HepG2 (cell line): ENCODE measurements at regions not wholly inside any gene's neighbourhood (a gene's known extent, or its start where the extent isn't known, plus 50 kb on each side); places are given as distances from the start of the nearest gene placed in this dataset.

ENCODE experiments used
- ATF1 ChIP-seq: IDR thresholded peaks from 2 replicates; pipeline ENCODE4 v1.6.1; 2016; ENCODE audit warnings: mild to moderate bottlenecking, control low read depth
- BRCA1 ChIP-seq: sonication (generic); formaldehyde crosslinking; IDR thresholded peaks from 2 replicates; pipeline ENCODE4 v1.4.0; 2020; ENCODE audit warnings: missing genetic modification reagents
- FIP1L1 ChIP-seq: fragments of 200-400 bp; formaldehyde crosslinking; IDR thresholded peaks from 2 replicates; pipeline ENCODE4 v1.6.1; 2018; ENCODE audit warnings: low read depth, mild to moderate bottlenecking, low read length, moderate library complexity, borderline replicate concordance; ENCODE audit not compliant: insufficient read depth
- HDAC1 ChIP-seq: sonication (generic); formaldehyde crosslinking; IDR thresholded peaks from 2 replicates; pipeline ENCODE4 v1.5.1; 2020; ENCODE audit warnings: mild to moderate bottlenecking, missing genetic modification reagents
- MAZ ChIP-seq, 2 experiments: sonication (generic) in 1 of 2; formaldehyde crosslinking in 1 of 2; IDR thresholded peaks; 2 replicates each; pipeline versions ENCODE4 v1.5.0 to v1.6.1; 2012 to 2020; ENCODE audit warnings: low read depth in 2 of 2, mild to moderate bottlenecking in 2 of 2, borderline replicate concordance in 1 of 2, improper control_type of control experiment in 1 of 2, low read length in 1 of 2, missing genetic modification reagents in 1 of 2, moderate library complexity in 1 of 2
- MIER3 ChIP-seq: IDR thresholded peaks from 2 replicates; pipeline ENCODE4 v1.6.1; 2016; ENCODE audit warnings: missing compliant biosample characterization, borderline replicate concordance
- RXRA ChIP-seq: sonication (generic); formaldehyde crosslinking; IDR thresholded peaks from 2 replicates; pipeline ENCODE4 v1.5.1; 2020; ENCODE audit warnings: missing genetic modification reagents
- ZFP37 ChIP-seq: sonication (generic); formaldehyde crosslinking; IDR thresholded peaks from 2 replicates; pipeline ENCODE4 v1.4.0; 2020; ENCODE audit warnings: missing genetic modification reagents, borderline replicate concordance
- ZNF253 ChIP-seq: sonication (generic); formaldehyde crosslinking; IDR thresholded peaks from 2 replicates; pipeline ENCODE4 v1.8.0; 2022; ENCODE audit warnings: mild to moderate bottlenecking, missing genetic modification reagents, borderline replicate concordance
- ZNF605 ChIP-seq: sonication (generic); formaldehyde crosslinking; IDR thresholded peaks from 2 replicates; pipeline ENCODE4 v1.8.0; 2022; ENCODE audit warnings: mild to moderate bottlenecking, missing genetic modification reagents
- ZNF781 ChIP-seq: sonication (generic); formaldehyde crosslinking; IDR thresholded peaks from 2 replicates; pipeline ENCODE4 v1.5.1; 2020; ENCODE audit warnings: borderline replicate concordance, mild to moderate bottlenecking, missing genetic modification reagents; ENCODE audit errors: not compliant biosample characterization
- TF ChIP-seq, protein P1 (sequence below): sonication (generic); formaldehyde crosslinking; IDR thresholded peaks from 2 replicates; pipeline ENCODE4 v1.5.0; 2020; ENCODE audit warnings: mild to moderate bottlenecking, missing genetic modification reagents
- TF ChIP-seq, protein P2 (sequence below): sonication (generic); formaldehyde crosslinking; IDR thresholded peaks from 2 replicates; pipeline ENCODE4 v1.5.1; 2020; ENCODE audit warnings: missing genetic modification reagents, mild to moderate bottlenecking, borderline replicate concordance
- TF ChIP-seq, protein P3 (sequence below): sonication (generic); formaldehyde crosslinking; IDR thresholded peaks from 2 replicates; pipeline ENCODE4 v1.4.0; 2020; ENCODE audit warnings: missing genetic modification reagents, borderline replicate concordance

DNA sequence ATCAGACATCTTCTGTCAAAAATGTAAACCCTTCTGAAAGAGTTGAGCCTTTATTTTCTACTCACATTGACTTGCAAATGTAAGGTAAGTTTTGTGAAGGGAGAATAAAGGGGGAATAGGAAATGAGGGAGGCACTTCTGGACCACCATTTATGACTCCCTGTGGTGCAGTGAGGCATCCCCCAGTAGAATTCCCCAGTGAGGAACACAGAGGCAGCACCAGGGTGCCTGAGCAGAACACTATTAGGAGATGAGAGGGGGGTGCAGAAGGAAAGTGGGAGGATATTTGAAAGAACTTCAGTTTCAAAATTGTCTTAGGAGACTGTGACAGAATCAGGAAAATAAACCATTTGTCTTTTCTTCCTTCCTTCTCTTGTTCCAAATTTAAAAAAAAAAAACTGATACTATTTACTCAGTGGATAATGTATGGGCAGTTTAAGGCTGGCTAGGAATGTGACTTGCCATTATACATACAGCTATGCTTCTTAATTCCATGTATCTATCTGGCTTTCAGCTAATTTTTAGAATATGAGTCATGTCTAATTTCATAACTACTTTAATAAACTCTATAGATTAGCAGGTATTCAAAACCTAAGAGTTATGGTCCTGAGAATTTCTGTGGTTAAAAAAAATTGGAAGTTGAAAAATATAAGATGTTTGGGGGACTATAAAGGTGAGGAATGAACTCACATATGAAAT, 478.1 kb upstream of the CHAC2 start (continued):
- TF ChIP-seq RXRA (CRISPR knock-in tag) (no peak), ZNF605 (no peak), ZNF781 (CRISPR knock-in tag) (no peak), BRCA1 (CRISPR knock-in tag) (no peak), ATF1 (CRISPR knock-in tag) (no peak), ZNF253 (CRISPR knock-in tag) (no peak), MIER3 (no peak), MAZ (IDR thresholded peaks at IDR 0.05; ENCODE audit: borderline replicate concordance, low read depth, low read length) (no peak), MAZ (CRISPR knock-in tag; IDR thresholded peaks at IDR 0.05; ENCODE audit: low read depth) (no peak), FIP1L1 (no peak), HDAC1 (no peak), ZFP37 (CRISPR knock-in tag) (no peak)
- TF ChIP-seq, protein P1, sequence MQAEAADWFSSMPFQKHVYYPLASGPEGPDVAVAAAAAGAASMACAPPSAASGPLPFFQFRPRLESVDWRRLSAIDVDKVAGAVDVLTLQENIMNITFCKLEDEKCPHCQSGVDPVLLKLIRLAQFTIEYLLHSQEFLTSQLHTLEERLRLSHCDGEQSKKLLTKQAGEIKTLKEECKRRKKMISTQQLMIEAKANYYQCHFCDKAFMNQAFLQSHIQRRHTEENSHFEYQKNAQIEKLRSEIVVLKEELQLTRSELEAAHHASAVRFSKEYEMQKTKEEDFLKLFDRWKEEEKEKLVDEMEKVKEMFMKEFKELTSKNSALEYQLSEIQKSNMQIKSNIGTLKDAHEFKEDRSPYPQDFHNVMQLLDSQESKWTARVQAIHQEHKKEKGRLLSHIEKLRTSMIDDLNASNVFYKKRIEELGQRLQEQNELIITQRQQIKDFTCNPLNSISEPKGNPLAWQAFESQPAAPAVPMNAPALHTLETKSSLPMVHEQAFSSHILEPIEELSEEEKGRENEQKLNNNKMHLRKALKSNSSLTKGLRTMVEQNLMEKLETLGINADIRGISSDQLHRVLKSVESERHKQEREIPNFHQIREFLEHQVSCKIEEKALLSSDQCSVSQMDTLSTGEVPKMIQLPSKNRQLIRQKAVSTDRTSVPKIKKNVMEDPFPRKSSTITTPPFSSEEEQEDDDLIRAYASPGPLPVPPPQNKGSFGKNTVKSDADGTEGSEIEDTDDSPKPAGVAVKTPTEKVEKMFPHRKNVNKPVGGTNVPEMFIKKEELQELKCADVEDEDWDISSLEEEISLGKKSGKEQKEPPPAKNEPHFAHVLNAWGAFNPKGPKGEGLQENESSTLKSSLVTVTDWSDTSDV (CRISPR knock-in tag) = no peak
- TF ChIP-seq, protein P2, sequence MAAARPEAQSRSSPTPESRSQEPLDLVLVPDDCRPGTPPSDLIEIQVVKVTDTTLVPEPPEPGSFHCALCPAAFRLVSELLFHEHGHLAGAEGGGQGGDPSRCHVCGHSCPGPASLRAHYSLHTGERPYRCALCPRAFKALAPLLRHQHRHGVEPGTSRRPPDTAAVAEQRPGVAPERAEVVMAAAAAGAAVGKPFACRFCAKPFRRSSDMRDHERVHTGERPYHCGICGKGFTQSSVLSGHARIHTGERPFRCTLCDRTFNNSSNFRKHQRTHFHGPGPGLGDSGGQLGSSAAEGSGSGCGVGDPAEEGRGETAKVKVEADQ (CRISPR knock-in tag) = no peak
- TF ChIP-seq, protein P3, sequence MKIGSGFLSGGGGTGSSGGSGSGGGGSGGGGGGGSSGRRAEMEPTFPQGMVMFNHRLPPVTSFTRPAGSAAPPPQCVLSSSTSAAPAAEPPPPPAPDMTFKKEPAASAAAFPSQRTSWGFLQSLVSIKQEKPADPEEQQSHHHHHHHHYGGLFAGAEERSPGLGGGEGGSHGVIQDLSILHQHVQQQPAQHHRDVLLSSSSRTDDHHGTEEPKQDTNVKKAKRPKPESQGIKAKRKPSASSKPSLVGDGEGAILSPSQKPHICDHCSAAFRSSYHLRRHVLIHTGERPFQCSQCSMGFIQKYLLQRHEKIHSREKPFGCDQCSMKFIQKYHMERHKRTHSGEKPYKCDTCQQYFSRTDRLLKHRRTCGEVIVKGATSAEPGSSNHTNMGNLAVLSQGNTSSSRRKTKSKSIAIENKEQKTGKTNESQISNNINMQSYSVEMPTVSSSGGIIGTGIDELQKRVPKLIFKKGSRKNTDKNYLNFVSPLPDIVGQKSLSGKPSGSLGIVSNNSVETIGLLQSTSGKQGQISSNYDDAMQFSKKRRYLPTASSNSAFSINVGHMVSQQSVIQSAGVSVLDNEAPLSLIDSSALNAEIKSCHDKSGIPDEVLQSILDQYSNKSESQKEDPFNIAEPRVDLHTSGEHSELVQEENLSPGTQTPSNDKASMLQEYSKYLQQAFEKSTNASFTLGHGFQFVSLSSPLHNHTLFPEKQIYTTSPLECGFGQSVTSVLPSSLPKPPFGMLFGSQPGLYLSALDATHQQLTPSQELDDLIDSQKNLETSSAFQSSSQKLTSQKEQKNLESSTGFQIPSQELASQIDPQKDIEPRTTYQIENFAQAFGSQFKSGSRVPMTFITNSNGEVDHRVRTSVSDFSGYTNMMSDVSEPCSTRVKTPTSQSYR (CRISPR knock-in tag) = no peak
